Panc1 (cell line): ENCODE measurements at regions not wholly inside any gene's neighbourhood (a gene's known extent, or its start where the extent isn't known, plus 50 kb on each side); places are given as distances from the start of the nearest gene placed in this dataset.

Experiments used
- ATAC-seq: fragments of 200-7000 bp; cut with Tn5 transposase; 2 replicates; pipeline ENCODE4 v1.9.1; 2020; ENCODE audit warnings: mild to moderate bottlenecking, moderate library complexity
- BruUV-seq: library from RNA; stranded (reverse); fragments of 400-500 nt; replicated peaks from 2 replicates; lab custom pipeline; 2021; lab: Mats Ljungman, UMichigan
- CTCF ChIA-PET: fragments of 300-600 bp; sonication (Branson Sonifier 250); formaldehyde crosslinking; loops from one replicate; lab custom pipeline; 2022; ENCODE audit warnings: antibody characterized with exemption; lab: Charles Lee
- POLR2A ChIA-PET: fragments of 300-600 bp; sonication (Branson Sonifier 250); formaldehyde crosslinking; loops from one replicate; lab custom pipeline; 2022; ENCODE audit warnings: antibody characterized with exemption; lab: Charles Lee
- DNase-seq: peaks from one replicate; pipeline ENCODE4 v3.0.0-alpha.2; 2010; ENCODE audit warnings: low read depth, low spot score
- H3K27ac ChIP-seq: 2 replicates; pipeline ENCODE4 v1.5.1; 2011; ENCODE audit warnings: mild to moderate bottlenecking, low read length, inconsistent platforms
- H3K27me3 ChIP-seq: fragments of 200-500 bp; sonication (Bioruptor generic); 2 replicates; pipeline ENCODE4 v1.6.0; 2014; ENCODE audit warnings: low read length, inconsistent platforms; ENCODE audit not compliant: control insufficient read depth, insufficient read depth
- H3K36me3 ChIP-seq: fragments of 200-500 bp; sonication (Bioruptor generic); 2 replicates; pipeline ENCODE4 v1.5.1; 2014; ENCODE audit warnings: inconsistent platforms, mild to moderate bottlenecking, low read length, moderate library complexity; ENCODE audit not compliant: control insufficient read depth, insufficient read depth
- H3K4me1 ChIP-seq: 2 replicates; pipeline ENCODE4 v1.5.1; 2011; ENCODE audit warnings: inconsistent platforms, mild to moderate bottlenecking, low read length, moderate library complexity; ENCODE audit not compliant: control insufficient read depth, insufficient read depth
- H3K4me3 ChIP-seq, 2 experiments: 2 replicates each; pipeline ENCODE4 v1.5.1; 2011 to 2012; ENCODE audit warnings: low read depth in 2 of 2, low read length in 2 of 2, mild to moderate bottlenecking in 2 of 2, inconsistent platforms in 1 of 2, moderate library complexity in 1 of 2
- H3K9me3 ChIP-seq: fragments of 200-500 bp; sonication (Bioruptor generic); 2 replicates; pipeline ENCODE4 v1.5.1; 2014; ENCODE audit warnings: low read depth, mild to moderate bottlenecking, inconsistent platforms, low read length, moderate library complexity; ENCODE audit not compliant: control insufficient read depth, insufficient read depth
- CTCF ChIP-seq: fragments of 450-650 bp; IDR thresholded peaks from 2 replicates; pipeline ENCODE4 v1.5.1; 2017; ENCODE audit warnings: mild to moderate bottlenecking
- POLR2AphosphoS5 ChIP-seq: IDR thresholded peaks from 2 replicates; pipeline ENCODE4 v1.6.1; 2012; ENCODE audit warnings: mild to moderate bottlenecking, low read depth, low read length, moderate library complexity
- REST ChIP-seq, 2 experiments: IDR thresholded peaks; 2 replicates each; pipeline ENCODE4 v1.6.1; 2011 to 2012; ENCODE audit warnings: low read depth in 2 of 2, control low read depth in 1 of 2, low read length in 1 of 2, mild to moderate bottlenecking in 1 of 2, moderate library complexity in 1 of 2; ENCODE audit not compliant: insufficient read depth in 1 of 2
- SIN3A ChIP-seq: IDR thresholded peaks from 2 replicates; pipeline ENCODE4 v1.6.1; 2012; ENCODE audit warnings: low read depth, mild to moderate bottlenecking, low read length, moderate library complexity, borderline replicate concordance; ENCODE audit not compliant: insufficient read depth
- TCF7L2 ChIP-seq: IDR thresholded peaks from 2 replicates; pipeline ENCODE4 v1.6.1; 2011; ENCODE audit warnings: mild to moderate bottlenecking, low read depth, low read length, inconsistent platforms
- in situ Hi-C: cut with HindIII; loops from 2 replicates; pipeline ENCODE4 v1.10.0; 2016; ENCODE audit warnings: low sequenced_read_pairs, low pct_unique_long_range_greater_than_20kb
- intact Hi-C: fragments of 100-400 bp; cut with micrococcal nuclease; formaldehyde crosslinking; loops from one replicate; pipeline ENCODE4 v1.10.0; 2022; ENCODE audit not compliant: unreplicated experiment

DNA sequence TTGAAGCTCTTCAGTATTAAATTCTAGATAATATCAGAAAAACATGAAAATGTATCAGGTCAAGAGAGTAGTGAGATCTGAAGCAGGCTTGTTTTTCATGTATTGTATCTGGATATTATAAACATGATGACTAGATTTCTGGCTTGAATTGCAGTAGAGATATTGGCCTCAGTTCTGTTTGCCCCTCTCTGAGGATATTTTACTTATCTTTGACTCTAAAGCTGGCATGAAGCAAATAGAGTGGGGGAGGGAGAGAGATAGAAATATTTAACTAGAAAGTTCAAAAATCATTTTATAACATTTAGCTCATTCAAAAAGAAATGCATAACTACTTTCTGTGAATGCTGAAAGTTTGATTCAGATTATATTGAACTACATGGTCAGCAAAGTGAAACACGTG, 929.7 kb upstream of the KCND2 start:
- TF ChIP-seq POLR2AphosphoS5 (no peak), TCF7L2 (no peak), CTCF (no peak)
- Histone ChIP-seq H3K9me3 (no peaks in the 10 kb centered on the region), H3K27me3 (no peaks in the 10 kb centered on the region), H3K4me1 (no peaks in the 10 kb centered on the region), H3K27ac (no peak overlapping the region), H3K4me3 (no peak overlapping the region), H3K36me3 (no peaks in the 10 kb centered on the region)
- no TSS peak for BruUV-seq
- CTCF ChIA-PET: no interaction called here
- DNase-seq (no peak), ATAC-seq (no peak)
- POLR2A ChIA-PET: no interaction called here
- in situ Hi-C loops: no loop called here
- intact Hi-C loops: no loop called here

- no peak for ATAC-seq
- TF ChIP-seq REST (IDR thresholded peaks at IDR 0.05; ENCODE audit: insufficient read depth in 1 of 2, low read depth in 2 of 2, low read length in 1 of 2) (no peak), SIN3A (no peak), POLR2AphosphoS5 (no peak), CTCF (no peak), TCF7L2 (no peak)
- H3K36me3 ChIP-seq: no peaks in the 10 kb centered on the region
- no peaks in the 10 kb centered on the region for H3K9me3 ChIP-seq
- no peak overlapping the region for H3K27ac ChIP-seq
- POLR2A ChIA-PET: no interaction called here
- in situ Hi-C loops (no loop called here), intact Hi-C loops (no loop called here)
- H3K27me3 ChIP-seq: no peaks in the 10 kb centered on the region
- CTCF ChIA-PET: no interaction called here
- no peaks in the 10 kb centered on the region for H3K4me1 ChIP-seq
- no peak overlapping the region for H3K4me3 ChIP-seq
- DNase-seq: no peak
- no TSS peak for BruUV-seq
These were observed 928.5 kb upstream of the KCND2 start for GRCh38 chr7:119344466-119344865.

DNA sequence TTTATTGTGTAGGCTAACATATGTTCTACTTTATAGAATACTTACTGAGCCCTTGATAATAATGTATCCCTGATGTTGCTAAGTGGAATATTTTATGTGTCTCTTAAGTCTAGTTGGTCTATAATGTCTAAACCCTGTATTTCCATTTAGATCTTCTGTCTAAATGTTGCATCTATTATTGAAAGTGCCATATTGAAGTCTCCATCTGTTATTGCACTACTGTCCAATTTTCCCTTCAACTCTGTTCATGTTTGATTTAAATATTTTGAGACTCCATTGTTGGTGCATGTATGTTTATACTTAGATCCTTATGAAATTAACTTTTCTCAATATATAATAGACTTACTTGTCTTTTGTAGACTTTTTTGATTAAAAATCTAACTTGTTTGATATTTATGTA, 924.5 kb upstream of the KCND2 start:
- H3K4me3 ChIP-seq: no peak overlapping the region
- ChIA-PET CTCF (no interaction called here), POLR2A (no interaction called here)
- TF ChIP-seq REST (IDR thresholded peaks at IDR 0.05; ENCODE audit: insufficient read depth in 1 of 2, low read depth in 2 of 2, low read length in 1 of 2): no peak
- TF ChIP-seq CTCF: no peak
- TF ChIP-seq TCF7L2: no peak
- TF ChIP-seq POLR2AphosphoS5: no peak
- TF ChIP-seq SIN3A: no peak
- no peaks in the 10 kb centered on the region for H3K27me3 ChIP-seq
- no peak overlapping the region for H3K27ac ChIP-seq
- intact Hi-C loops: no loop called here
- H3K9me3 ChIP-seq: no peaks in the 10 kb centered on the region
- BruUV-seq: no TSS peak
- H3K4me1 ChIP-seq: no peaks in the 10 kb centered on the region
- H3K36me3 ChIP-seq: no peaks in the 10 kb centered on the region
- ATAC-seq: no peak
- in situ Hi-C loops: no loop called here
- no peak for DNase-seq
